ENCODE measurements at regions not wholly inside any gene's neighbourhood (a gene's known extent, or its start where the extent isn't known, plus 50 kb on each side); places are given as distances from the start of the nearest gene placed in this dataset.

DNA sequence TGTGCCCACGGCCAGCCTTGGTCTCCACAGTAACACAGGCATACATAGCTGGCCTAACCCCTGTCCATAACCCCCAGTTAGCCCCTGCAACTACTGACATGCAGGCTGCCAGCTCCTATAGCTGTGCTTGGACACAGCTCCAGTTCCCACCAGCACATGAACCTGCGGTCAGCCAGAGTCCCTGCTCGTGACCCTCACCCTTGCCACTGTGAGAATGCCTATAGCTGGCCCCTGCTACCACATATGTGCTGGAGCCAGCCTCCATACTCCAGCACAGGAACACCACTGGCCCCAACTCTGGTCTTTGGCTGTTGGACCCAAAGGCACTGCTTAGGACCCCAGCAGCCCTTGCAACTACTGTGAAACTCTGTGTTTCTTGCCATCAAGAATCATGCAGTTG lies 930.9 kb downstream of the ADGRL3 start:
- no peak overlapping the region for H3K4me3 ChIP-seq (ENCODE audit: low read depth, low read length)
- TF ChIP-seq, protein P1, sequence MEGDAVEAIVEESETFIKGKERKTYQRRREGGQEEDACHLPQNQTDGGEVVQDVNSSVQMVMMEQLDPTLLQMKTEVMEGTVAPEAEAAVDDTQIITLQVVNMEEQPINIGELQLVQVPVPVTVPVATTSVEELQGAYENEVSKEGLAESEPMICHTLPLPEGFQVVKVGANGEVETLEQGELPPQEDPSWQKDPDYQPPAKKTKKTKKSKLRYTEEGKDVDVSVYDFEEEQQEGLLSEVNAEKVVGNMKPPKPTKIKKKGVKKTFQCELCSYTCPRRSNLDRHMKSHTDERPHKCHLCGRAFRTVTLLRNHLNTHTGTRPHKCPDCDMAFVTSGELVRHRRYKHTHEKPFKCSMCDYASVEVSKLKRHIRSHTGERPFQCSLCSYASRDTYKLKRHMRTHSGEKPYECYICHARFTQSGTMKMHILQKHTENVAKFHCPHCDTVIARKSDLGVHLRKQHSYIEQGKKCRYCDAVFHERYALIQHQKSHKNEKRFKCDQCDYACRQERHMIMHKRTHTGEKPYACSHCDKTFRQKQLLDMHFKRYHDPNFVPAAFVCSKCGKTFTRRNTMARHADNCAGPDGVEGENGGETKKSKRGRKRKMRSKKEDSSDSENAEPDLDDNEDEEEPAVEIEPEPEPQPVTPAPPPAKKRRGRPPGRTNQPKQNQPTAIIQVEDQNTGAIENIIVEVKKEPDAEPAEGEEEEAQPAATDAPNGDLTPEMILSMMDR (IDR thresholded peaks at IDR 0.05; ENCODE audit: low read depth, low read length), result no peak

DNA sequence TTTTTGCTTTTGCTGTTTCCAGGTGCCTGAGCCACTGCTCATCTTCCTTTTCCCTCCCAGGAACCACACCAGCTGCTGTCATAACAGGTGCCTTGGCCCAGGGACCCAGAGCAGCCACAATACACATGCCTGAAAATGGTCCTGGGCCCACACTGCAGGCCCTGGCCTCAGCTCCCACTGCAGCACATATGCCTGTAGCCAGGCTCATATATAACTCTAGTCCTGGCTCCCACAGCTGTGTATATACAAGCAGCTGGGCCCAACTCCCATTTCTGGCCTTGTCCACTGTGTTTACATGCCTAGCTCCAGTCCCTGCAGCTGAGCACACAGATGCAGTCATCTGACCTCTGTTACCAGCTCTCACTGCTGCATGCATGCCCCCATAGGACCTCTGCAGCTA lies 930.5 kb downstream of the ADGRL3 start:
- TF ChIP-seq, protein P1 (IDR thresholded peaks at IDR 0.05; ENCODE audit: low read depth, low read length), result no peak
- H3K4me3 ChIP-seq (ENCODE audit: low read depth, low read length), result no peak overlapping the region

DNA sequence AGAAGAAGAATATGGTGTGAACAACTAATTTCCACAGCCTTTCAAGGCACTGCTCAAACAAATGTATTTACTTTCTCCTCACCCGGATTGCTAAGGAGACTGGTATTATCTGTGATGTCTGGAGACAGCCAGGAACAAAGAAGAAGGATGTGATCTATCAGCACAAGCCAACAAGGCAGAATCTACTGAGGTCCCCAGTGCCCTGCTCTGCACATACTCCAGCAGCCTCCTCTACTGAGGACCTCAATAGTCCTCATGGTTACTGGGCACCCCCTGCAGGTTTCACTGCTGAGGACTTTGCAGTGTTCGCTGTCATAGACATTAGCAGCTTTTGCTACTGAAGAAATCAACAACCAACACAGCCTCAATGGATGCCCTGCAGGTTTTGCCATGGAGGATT lies 930.1 kb downstream of the ADGRL3 start:
- no peak overlapping the region for H3K4me3 ChIP-seq (ENCODE audit: low read depth, low read length)
- TF ChIP-seq, protein P1 (IDR thresholded peaks at IDR 0.05; ENCODE audit: low read depth, low read length), result no peak

Measured in WI38 (cell line).